ENCODE measurements at regions not wholly inside any gene's neighbourhood (a gene's known extent, or its start where the extent isn't known, plus 50 kb on each side); places are given as distances from the start of the nearest gene placed in this dataset.
"Not testable (repeated sequence)": the region's sequence is repeated elsewhere in the genome, so short reads cannot be mapped to it uniquely, and the experiment has no call there.

DNA sequence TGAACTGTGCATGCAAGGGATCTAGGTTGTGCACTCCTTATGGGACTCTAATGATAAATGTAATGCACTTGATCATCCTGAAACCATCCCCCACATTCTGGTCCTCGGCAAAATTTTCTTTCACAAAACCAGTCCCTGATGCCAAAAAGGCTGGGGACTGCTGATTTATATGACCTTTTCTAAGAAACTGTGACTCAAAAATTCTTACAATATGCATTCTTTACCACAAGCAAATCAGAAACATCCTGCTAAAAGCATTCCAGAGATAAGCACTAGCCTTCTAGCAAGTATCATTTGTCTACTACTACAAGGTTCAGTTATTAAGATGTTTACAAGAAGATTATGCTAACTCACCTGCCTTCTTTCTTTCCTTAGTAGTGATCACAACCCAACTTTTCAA is 166.5 kb upstream of the PCDH7 start:
- no peak for DNase-seq (ENCODE audit: low spot score)

DNA sequence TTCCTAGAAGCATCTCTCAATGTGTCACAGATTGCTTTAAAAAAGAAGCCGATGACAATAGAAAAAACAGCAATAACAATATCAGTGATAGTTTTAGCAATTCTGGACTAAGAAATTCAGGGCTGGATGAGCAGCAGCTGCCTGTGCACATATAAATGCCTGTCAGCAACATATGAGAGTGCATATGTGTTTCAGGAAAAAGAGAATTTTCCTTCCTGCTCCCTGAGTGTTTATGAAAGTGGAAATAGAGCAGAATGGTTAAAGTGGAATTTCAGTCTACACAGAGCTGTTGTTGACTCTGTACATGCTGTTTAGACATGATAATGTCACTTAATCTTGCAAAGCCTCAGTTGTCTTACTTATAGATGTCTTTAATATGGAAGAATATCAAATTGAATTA is 164.4 kb upstream of the PCDH7 start:
- no peak for DNase-seq (ENCODE audit: low spot score)

DNA sequence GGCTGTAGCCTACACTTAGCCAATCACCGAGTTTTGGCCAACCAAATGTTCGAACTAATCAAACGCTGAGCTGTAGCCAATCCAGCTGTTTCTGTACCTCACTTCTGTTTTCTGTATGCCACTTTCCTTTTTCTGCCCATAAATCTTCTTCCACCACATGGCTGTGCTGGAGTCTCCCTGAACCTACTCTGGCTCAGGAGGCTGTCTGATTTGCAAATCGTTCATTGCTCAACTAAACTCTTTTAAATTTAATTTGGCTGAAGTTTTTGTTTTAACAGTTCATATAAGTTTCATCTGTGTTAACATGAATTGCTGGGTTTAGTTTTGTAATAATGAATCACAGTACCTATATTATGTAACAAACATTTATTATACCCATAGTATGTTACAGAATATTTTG is 160.7 kb upstream of the PCDH7 start:
- no peak for DNase-seq (ENCODE audit: low spot score)

DNA sequence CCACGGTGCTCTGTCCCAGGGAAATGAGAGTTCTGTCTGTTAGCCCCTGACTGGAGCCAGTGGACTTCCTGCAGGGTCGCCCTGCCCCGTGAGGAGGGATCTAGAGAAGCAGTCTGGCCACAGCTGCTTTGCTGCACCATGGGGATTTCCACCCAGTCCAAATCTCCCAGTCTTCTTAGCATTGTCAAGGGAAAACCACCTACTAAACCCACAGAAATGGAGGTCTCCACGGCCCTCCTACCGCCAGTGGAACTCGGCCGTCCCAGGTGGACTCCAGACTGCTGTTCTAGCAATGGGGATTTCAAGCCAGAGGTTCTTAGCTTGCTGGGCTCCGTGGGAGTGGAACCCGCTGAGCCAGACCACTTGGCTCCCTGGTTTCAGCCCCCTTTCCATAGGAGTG is 133.3 kb upstream of the PCDH7 start:
- no peak for DNase-seq (ENCODE audit: low spot score)

DNA sequence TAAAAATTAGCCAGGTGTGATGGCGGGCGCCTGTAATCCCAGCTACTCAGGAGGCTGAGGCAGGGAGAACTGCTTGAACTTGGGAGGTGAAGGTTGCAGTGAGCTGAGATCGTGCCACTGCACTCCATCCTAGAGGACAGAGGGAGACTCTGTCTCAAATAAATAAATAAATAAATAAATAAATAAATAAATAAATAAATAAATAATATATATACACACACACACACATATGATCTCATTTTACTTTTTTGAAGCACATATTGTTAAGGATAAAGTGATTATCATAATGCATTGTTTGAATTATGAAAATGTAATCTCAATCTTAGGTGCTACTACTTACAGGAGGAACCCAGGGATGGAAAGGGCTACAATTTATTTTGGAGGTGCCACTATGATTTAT is 130.5 kb upstream of the PCDH7 start:
- DNase-seq (ENCODE audit: low spot score) = not testable (repeated sequence)

DNA sequence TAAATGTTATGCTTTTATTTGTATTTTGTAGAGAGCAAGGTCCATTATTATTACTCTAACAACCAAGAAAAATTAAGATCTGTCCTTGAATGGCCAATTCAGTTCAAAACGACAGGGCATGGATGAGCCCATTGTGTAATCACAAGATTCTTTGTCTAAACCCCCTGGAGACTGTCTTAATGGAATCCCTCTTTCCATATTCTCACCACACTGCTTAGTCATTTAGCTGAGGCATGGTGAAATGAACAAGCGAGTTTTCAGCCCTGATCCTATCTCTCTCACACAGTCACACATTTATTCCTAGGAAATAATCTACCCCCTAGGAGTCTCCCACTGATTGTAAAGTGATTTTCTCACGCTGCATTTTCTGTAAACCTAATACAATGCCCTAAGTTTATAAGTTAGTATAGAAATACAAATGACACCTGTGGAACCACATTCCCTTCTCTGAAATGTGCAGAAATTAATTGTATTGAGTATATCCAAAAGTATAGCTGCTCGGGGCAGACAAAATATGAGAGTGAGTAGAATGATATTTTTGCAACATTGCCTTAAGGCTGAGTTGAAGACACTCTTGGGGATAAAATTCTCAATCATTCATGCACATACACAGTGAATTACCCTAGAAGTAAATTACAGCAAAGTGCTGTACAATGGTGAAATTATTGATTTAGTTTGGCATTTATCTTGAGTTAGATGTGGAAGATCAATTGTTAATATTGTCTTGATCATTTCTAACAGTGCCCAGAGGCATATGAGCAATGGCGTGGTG is 119.7 kb upstream of the PCDH7 start:
- DNase-seq (ENCODE audit: low spot score) = no peak

DNA sequence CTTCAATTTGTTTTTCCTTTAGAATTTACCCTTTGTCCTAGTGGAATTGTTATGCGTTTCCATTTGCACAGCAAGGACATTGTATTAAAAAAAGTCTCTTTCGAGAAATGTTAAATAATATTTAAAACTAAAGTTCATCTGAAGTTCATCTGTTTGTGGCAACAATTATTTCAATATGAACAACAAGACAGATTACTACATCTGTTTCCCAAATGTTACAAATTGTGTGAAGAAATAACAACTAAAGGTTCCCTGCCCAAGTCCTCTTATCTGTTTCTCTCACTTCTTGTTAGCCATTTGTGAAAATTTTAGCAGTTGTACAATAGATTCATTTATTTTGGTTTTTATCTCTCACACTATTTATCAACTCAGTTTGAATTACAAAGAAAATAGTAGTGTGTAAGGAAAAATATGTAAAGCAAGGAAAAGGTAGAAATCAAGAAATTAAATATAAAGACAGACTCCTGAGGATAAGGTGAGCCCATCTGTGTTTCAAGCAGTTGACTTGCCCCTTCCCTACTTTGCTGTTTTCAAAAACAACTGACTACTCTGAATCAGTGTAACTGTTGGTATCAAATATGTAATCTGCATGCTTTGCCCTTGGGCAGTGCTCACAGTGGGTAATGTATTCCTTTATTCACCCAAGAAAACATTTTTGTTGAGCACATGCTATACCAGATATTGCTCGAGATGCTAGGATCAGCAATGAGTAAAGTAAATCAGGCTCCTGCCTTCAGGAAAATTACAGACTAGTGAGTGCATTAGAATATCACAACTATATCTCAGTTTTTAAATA is 118.9 kb upstream of the PCDH7 start:
- no peak for DNase-seq (ENCODE audit: low spot score)

DNA sequence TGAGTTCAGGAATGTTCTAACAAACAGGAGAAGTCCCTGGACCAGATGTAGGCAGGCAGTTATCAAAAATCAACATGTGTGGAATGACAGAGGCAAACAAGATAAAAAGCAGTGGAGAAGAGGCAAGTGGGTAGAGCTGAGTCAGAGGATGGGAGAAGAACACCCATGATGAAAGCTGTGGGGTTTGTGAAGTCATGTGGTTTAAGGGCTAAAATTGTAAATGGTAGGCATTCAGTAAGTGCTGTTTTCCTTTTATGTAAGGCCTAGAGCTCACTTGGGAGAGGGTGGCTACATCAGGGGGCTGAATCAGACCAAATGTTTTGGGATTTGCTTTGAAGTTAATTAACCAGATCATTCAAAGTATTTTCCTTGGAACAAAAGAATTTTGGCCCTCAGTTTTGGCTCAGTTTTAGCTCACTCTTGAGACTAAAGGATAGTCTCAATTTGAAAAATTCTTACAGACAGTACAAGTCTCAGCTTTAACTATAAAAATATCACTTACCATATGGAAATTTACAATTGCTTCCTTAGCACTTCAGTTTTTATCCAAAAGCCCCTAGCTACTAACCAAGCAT is 114.5 kb upstream of the PCDH7 start:
- DNase-seq (ENCODE audit: low spot score) = no peak

DNA sequence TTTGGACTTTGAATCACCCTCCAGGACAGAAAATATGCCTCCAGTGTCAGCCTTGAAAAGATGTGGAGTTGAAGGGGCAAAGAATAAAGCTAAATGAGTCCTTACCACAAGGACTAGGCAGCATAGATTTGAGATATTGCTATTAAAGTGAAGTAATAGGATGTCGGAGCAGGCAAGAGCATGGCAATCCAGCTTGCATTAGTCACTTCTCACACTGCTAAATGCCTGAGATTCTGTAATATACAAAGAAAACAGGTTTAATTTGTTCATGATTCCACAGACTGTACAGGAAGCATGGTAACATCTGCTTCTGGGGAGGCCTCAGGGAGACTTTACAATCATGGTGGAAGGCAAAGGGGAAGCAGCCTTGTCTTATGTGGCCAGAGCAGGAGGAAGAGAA is 109.8 kb upstream of the PCDH7 start:
- no peak for DNase-seq (ENCODE audit: low spot score)

DNA sequence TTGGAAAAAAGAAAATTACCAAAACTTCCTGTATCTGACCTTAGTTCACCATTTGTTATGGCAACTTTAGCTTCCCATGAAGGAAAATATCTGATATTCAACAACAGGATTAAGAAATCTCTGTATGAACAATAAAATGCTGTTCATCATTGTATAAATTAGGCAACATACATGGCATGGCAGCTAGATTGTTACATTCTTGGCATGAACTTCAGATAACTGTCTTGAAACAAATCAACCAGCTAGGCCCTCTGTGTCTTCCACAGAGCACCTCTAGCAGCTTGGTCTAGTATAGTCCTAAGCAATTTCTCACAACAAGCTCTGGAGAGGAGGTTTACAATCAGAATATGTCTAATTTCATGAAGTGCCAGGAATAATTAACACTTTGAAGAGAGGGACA is 105.4 kb upstream of the PCDH7 start:
- no peak for DNase-seq (ENCODE audit: low spot score)

DNA sequence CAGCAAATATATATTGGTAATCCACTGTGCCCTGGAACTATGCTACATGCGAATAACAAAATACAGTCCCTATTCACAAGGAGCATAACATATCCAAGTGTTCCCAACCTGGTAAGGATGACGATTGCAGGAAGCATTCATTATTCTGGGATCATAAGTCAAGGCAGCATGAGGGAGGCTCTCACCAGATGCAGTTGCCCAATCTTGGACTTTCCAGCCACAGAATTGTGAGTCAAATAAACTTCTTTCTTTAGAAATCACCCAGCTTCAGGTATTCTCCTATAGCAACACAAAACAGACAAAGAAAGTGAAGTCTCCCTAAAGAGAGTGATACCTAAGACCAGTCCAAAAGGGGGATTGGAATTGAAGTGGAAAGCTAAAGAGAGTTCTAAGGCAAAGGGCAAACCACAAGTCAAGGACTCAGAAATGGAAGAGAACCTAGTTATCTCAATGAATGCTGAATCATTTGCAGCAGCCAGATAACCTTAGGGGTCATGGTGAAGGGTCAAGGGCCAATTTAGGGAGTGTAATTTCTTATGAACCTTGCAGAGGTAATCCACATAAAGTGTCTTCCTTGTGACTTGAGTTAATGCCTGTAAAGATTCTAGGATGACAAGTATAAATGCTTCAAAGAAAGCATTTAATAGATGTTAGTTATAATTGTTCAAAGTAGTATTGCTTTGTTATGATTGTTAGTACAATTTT is 103.1 kb upstream of the PCDH7 start:
- no peak for DNase-seq (ENCODE audit: low spot score)

DNA sequence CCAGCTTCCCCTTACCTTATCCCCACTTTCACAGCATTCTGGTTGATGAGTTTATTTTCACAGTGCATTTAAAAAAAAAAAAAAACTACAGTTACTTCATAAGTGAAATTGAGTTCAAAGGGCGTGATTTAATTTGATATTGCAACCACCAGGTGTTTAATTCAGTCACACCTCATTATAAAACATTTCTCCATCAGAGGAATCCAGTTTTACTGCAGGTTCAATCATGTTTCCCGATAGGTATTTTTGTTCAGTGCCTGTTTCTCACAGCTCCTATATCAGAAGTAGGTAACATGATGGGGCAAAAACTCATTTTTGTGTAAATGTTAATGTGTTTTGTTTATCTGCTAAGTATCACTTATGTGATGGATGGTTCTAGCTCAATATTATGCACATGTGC is 102.3 kb upstream of the PCDH7 start:
- no peak for DNase-seq (ENCODE audit: low spot score)

DNA sequence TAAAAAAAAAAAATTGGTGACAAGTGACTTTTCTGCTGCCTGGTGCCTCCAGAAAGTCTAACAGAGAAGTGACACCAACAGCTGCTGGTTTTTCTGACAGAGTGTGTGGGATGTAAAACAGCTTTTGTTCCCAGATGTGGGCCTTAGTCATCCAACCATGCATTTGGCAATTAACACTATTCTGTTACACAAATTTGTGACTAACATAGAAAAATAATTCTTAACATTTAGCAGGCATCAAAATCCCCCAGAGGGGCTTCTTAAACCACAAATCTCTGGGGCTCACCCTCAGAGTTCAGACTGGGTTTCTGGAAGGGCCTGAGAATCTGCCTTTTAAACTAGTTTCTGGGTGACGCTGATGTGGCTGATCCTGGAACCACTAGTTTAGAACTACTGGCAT is 100.5 kb upstream of the PCDH7 start:
- no peak for DNase-seq (ENCODE audit: low spot score)

DNA sequence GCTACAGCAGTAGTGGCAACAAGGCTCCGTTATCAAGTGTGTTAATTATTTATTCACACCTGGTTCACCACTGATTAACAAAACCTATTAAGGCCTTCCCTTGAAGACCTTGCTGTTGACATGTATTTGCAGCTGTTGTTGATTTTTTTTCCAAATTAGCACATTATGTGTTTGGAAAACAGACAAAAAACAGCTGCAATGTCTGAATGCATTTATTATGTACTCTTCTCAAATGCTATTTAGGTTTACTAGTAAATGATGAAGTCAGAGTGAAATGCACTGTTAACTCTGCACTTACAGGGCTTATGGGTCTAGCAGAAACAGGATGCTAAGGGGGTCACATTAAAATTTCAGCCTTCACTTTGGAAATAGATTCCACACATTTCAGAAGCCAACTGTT is 99.5 kb upstream of the PCDH7 start:
- DNase-seq (ENCODE audit: low spot score) = no peak

DNA sequence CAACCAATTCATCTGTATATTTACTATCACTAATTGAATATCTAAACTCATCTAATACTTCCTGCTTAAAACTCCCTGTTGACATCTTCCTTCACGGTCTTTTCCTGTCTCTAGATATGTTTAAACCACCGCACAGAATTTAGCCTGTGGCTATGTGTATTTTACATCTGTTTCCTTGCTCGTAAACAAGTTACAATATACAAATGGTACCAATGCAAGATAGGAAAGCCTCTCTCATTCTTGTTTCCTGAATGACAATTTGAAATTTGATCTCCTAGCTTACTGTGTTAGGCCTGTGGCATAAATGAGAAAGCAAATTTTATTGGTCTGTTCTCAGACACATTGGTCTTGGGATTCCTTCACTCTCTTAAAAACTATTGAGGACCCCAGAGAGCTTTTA is 89.7 kb upstream of the PCDH7 start:
- no peak for DNase-seq (ENCODE audit: low spot score)

DNA sequence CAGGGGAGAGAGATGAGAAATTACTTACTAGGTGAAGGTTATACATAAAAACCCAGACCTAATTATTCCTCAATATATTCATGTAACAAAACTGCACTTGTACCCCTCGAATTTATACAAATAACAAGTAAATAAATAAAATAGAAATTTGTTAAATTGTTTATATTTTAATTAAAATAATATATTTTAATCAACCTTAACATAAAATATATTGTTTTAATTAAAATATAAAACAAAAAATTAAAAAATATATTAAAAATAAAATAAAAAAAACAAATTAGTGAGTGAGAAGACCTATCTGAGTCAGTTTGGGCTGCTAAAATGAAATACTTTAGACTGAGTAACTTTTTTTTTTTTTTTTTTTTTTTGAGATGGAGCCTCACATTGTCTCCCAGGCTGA is 87.4 kb upstream of the PCDH7 start:
- DNase-seq (ENCODE audit: low spot score) = no peak

DNA sequence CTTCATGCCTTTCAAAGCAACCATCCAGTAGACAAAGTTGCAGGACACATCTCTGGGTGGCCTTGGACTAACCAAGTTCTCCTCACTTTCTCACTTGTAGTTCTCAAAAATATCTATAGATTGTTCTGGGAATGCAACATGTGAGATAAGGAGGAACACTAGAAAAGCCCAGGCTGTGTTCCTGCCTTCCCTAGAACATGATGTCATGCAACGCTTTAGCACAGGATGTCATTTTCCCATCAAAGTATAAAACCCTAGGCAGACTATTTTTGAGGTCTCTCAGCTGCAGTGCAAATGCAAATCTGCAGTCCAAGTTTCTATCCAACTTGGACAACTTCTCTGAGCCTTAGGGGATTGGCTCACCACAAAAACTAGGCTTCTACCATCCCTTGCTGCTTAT is 78.8 kb upstream of the PCDH7 start:
- DNase-seq (ENCODE audit: low spot score) = no peak

DNA sequence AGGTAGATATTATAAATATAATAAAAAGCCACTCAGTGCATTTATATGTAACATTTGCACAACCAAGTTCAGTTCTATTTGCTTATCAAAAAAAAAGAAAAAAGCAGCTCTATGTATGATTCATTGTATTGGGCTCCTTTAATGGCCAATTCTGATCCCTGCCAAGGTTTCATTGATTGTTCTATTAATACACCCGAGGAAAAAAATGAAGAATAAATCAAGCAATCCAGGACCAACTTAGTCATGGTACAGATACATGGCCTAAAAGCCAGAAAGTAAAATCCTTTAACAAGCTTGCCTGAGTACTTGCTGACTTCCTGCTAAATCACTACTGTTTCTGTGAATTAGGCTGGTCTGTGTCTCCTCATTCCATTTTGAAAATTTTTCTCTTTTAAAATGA is 77.6 kb upstream of the PCDH7 start:
- no peak for DNase-seq (ENCODE audit: low spot score)

DNA sequence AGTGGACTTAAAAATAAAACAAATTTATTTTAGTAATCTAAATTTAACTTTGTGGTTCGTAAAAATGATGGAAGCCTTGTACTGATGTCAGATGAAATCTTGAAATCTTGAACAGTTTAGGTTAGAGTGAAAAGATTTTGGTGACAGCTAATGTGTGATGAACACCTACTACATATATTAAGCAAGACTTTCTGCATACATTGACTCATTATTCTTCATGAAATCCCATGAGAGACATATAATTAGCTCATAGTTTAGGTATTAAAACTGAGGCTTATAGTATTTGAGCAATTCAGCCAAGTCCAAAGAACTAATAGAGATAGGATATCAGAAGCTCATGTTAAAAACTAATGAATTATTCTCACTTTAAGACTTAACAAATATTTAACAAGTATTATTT is 66.9 kb upstream of the PCDH7 start:
- no peak for DNase-seq (ENCODE audit: low spot score)

DNA sequence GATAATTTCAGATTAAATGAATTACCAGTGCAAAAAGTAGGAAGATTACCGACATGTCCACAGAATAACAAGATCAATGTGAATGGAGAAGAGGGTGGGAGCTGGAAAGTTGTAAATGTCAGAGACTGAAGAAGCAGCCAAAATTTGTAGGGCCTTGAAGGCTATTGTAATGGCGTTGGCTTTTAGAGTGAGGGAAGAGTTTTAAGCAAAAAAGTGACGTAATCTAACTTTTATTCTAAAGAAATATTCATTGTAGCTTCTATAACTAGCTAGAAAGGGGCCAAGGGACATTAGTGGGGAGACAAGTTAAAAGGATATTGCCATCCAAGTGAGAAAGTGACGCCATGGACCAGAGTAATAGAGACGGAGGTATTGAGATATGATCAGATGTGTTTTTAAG is 63.3 kb upstream of the PCDH7 start:
- no peak for DNase-seq (ENCODE audit: low spot score)

DNA sequence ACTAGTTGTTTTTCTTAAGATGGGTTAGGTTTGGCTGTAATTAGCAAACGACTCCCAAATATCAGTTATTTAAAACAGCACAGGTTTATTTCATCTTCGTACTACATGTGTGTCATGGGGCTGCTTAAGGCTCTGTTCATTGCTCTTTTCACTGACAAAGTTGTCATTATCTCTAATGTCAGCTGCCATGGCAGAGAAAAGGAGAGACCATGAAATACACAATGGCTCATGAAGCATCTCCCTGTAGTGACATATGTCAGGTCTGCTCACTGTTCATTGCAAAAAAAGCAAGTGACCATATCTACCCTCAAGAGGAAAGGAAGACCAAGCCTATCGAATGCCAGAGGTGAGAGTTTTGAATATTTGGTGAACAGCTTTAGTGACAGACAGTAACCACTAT is 52.2 kb upstream of the PCDH7 start:
- DNase-seq (ENCODE audit: low spot score) = no peak

DNA sequence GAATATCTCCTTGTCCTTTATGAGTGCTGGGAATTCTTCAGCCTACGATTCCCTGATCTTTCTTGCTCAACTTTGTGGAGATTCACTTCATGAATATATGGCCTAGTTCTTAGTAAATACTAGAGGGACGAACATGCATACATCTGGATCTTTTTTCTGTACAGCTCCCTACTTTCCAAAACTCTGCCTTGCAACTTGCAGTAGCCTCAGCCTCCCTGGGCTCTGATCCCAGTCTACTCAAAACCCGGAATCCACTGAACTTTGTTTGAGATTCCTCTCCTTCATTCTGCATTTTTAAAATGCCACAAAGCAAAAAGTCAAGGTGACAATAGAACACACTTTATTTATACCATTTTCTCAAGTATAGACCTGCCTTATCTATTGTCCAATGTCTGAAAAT is 50.0 kb upstream of the PCDH7 start:
- DNase-seq (ENCODE audit: low spot score) = no peak
